CD4-positive, alpha-beta T cell (primary cell): ENCODE measurements at regions not wholly inside any gene's neighbourhood (a gene's known extent, or its start where the extent isn't known, plus 50 kb on each side); places are given as distances from the start of the nearest gene placed in this dataset.

ENCODE experiments used
- ATAC-seq: fragments of 200-7000 bp; cut with Tn5 transposase; one replicate; pipeline ENCODE4 v1.10.0; 2022; ENCODE audit warnings: mild to moderate bottlenecking; ENCODE audit not compliant: poor library complexity
- CTCF ChIA-PET: fragments of 350-600 bp; sonication (Branson Sonifier 250); formaldehyde crosslinking; loops from one replicate; lab custom pipeline; 2021; ENCODE audit warnings: antibody characterized with exemption, inconsistent platforms; lab: Charles Lee
- POLR2A ChIA-PET: fragments of 350-600 bp; sonication (Branson Sonifier 250); formaldehyde crosslinking; loops from one replicate; lab custom pipeline; 2021; ENCODE audit warnings: antibody characterized with exemption, inconsistent platforms; lab: Charles Lee
- DNase-seq, 14 experiments: peaks; one replicate each; pipeline ENCODE4 v3.0.0-alpha.2; 2013 to 2020; ENCODE audit warnings: mixed read lengths in 2 of 14
- H3K27ac ChIP-seq, 2 donors: one replicate each; pipeline versions ENCODE4 v1.5.1 to v1.7.0; 2013; ENCODE audit warnings: low read length in 2 of 2, low read depth in 1 of 2, mild to moderate bottlenecking in 1 of 2
- H3K27me3 ChIP-seq, 2 experiments: 1 replicate in 1 of 2; 2 replicates in 1 of 2; pipeline versions ENCODE4 v1.6.1 to v1.7.0; 2013; ENCODE audit warnings: low read length in 2 of 2, control low read depth in 1 of 2, mild to moderate bottlenecking in 1 of 2, moderate library complexity in 1 of 2; ENCODE audit not compliant: insufficient read depth in 2 of 2, control insufficient read depth in 1 of 2
- H3K36me3 ChIP-seq: one replicate; pipeline ENCODE4 v1.6.1; 2013; ENCODE audit warnings: low read length, control low read depth; ENCODE audit not compliant: insufficient read depth
- H3K4me1 ChIP-seq: one replicate; pipeline ENCODE4 v1.6.1; 2013; ENCODE audit warnings: low read length, control low read depth; ENCODE audit not compliant: insufficient read depth
- H3K4me3 ChIP-seq: one replicate; pipeline ENCODE4 v1.5.1; 2013; ENCODE audit warnings: mild to moderate bottlenecking, low read length, moderate library complexity
- H3K9me3 ChIP-seq, 2 experiments: 1 replicate in 1 of 2; 2 replicates in 1 of 2; pipeline versions ENCODE4 v1.6.1 to v1.7.0; 2013; ENCODE audit warnings: low read length in 2 of 2, mild to moderate bottlenecking in 2 of 2, control low read depth in 1 of 2, moderate library complexity in 1 of 2; ENCODE audit not compliant: control insufficient read depth in 1 of 2, insufficient read depth in 1 of 2
- H3K27ac Mint-ChIP-seq: one replicate; pipeline ENCODE4 v1.8.0; 2020; ENCODE audit warnings: mixed read lengths
- H3K27me3 Mint-ChIP-seq: one replicate; pipeline ENCODE4 v1.8.0; 2021; ENCODE audit warnings: mixed read lengths
- H3K36me3 Mint-ChIP-seq: one replicate; pipeline ENCODE4 v1.8.0; 2021; ENCODE audit warnings: low read depth, mixed read lengths
- H3K4me1 Mint-ChIP-seq: one replicate; pipeline ENCODE4 v1.8.0; 2021; ENCODE audit warnings: low read depth, mixed read lengths
- H3K4me3 Mint-ChIP-seq: one replicate; pipeline ENCODE4 v1.8.0; 2020; ENCODE audit warnings: mild to moderate bottlenecking, mixed read lengths
- H3K9me3 Mint-ChIP-seq: one replicate; pipeline ENCODE4 v1.8.0; 2020; ENCODE audit warnings: mixed read lengths
- intact Hi-C, 2 experiments: fragments of 100-400 bp; cut with DNase I in 1 of 2; cut with micrococcal nuclease in 1 of 2; formaldehyde crosslinking; loops; one replicate each; pipeline versions ENCODE4 v1.15.1 to v1.9.0; 2023 to 2025; cut with DNase I, micrococcal nuclease
- TF ChIP-seq, protein P1 (sequence below): fragments of 200-600 bp; IDR thresholded peaks from one replicate; pipeline ENCODE4 v1.8.0; 2022; ENCODE audit warnings: antibody characterized with exemption, mild to moderate bottlenecking

DNA sequence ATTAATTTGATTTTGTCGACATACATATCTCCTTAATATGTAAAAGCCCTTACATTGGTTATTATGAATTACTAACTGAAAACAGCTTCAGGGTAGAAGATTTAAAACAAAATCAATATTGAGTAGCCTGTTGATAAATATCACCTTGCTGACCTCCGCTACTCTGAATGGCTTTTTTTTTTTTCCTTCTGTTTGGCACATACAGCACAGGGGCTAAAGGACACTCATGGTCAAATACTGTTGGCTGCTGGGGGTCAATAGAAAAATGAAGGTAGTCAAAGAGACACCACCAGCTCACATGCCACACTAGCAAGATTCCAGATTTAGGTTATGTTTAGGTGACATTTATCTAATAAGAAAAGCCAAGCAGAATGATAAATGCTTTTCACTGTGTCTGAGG lies 1642.4 kb upstream of the SLC39A10 start:
- no peaks in the 10 kb centered on the region for H3K4me1 Mint-ChIP-seq
- POLR2A ChIA-PET = no interaction called here
- intact Hi-C loops = no loop called here
- H3K27me3 ChIP-seq = no peaks in the 10 kb centered on the region
- H3K9me3 ChIP-seq = no peaks in the 10 kb centered on the region
- H3K27ac Mint-ChIP-seq = no peak overlapping the region
- H3K9me3 Mint-ChIP-seq = peaks cover 3% of the 10 kb centered on the region
- no peak overlapping the region for H3K4me3 ChIP-seq
- TF ChIP-seq, protein P1, sequence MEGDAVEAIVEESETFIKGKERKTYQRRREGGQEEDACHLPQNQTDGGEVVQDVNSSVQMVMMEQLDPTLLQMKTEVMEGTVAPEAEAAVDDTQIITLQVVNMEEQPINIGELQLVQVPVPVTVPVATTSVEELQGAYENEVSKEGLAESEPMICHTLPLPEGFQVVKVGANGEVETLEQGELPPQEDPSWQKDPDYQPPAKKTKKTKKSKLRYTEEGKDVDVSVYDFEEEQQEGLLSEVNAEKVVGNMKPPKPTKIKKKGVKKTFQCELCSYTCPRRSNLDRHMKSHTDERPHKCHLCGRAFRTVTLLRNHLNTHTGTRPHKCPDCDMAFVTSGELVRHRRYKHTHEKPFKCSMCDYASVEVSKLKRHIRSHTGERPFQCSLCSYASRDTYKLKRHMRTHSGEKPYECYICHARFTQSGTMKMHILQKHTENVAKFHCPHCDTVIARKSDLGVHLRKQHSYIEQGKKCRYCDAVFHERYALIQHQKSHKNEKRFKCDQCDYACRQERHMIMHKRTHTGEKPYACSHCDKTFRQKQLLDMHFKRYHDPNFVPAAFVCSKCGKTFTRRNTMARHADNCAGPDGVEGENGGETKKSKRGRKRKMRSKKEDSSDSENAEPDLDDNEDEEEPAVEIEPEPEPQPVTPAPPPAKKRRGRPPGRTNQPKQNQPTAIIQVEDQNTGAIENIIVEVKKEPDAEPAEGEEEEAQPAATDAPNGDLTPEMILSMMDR = no peak
- no peak for ATAC-seq
- no peaks in the 10 kb centered on the region for H3K27me3 Mint-ChIP-seq
- H3K36me3 Mint-ChIP-seq = no peaks in the 10 kb centered on the region
- CTCF ChIA-PET = no interaction called here
- no peaks in the 10 kb centered on the region for H3K4me1 ChIP-seq
- H3K27ac ChIP-seq = no peak overlapping the region
- H3K36me3 ChIP-seq = no peaks in the 10 kb centered on the region
- H3K4me3 Mint-ChIP-seq = no peak overlapping the region
- DNase-seq = no peak

DNA sequence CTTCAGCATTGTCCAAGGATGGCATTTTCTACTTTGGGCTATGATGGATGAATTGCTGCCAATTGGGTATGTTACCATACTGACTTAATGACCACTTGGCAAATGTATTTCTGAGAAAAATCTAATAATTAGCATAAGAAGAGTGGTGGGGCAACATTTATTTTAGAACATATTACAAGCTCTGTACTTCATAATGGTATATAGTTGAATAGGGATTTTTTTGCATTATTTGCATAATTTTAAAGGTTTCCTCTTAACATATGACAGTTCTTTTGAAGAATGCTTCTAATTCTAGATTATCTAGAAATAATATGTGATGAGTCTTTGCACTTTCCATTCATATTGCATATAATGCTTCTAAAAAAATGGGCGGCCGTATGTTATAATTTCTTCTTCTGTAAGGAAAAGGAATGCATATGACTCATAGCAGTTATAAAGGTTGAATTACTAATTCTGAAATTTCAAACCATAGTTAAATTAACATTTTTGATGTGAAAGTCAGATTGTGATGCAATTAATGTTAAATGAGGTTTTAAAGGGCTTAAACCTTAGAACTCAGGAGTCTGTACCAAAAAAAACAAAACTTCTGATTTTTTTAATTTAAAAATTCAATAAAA lies 1652.3 kb upstream of the SLC39A10 start:
- ChIA-PET POLR2A (no interaction called here), CTCF (no interaction called here)
- no peaks in the 10 kb centered on the region for H3K27me3 ChIP-seq
- intact Hi-C loops = no loop called here
- H3K27me3 Mint-ChIP-seq = no peaks in the 10 kb centered on the region
- peaks cover 7% of the 10 kb centered on the region for H3K9me3 Mint-ChIP-seq
- H3K4me1 Mint-ChIP-seq = no peaks in the 10 kb centered on the region
- H3K9me3 ChIP-seq = peaks cover 5 to 11% of the 10 kb centered on the region in 2 experiments
- H3K4me1 ChIP-seq = no peaks in the 10 kb centered on the region
- TF ChIP-seq, protein P1 = no peak
- no peaks in the 10 kb centered on the region for H3K36me3 ChIP-seq
- no peak overlapping the region for H3K4me3 Mint-ChIP-seq
- no peak overlapping the region for H3K4me3 ChIP-seq
- no peak overlapping the region for H3K27ac ChIP-seq
- H3K27ac Mint-ChIP-seq = no peak overlapping the region
- no peak for DNase-seq
- H3K36me3 Mint-ChIP-seq = no peaks in the 10 kb centered on the region
- no peak for ATAC-seq

DNA sequence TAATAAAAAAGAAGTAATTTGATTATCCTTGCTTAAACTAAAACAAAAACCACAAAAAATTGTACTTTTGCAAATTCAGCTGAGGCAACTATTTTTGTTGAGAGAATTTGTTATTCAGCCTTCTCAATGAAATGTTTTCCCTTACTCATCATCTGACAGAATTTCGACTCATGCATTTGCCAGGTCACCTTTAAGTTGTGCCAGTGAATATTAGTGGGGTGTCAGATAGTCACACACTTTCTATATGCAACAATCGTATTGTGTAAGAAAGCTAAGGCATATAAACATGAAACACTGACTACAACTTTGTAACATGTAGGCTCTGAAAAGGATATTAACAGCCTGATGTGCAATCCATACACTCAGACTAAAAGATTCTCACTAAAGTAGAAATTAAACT lies 1653.1 kb upstream of the SLC39A10 start:
- ChIA-PET POLR2A (no interaction called here), CTCF (interaction anchor here (0.6 kb wide), 1 partner anchor 136 kb away, joined by 4 read pairs; no protein-coding TSS in a partner anchor)
- H3K4me1 Mint-ChIP-seq = no peaks in the 10 kb centered on the region
- H3K4me3 ChIP-seq = no peak overlapping the region
- H3K36me3 ChIP-seq = no peaks in the 10 kb centered on the region
- H3K4me1 ChIP-seq = no peaks in the 10 kb centered on the region
- no peak overlapping the region for H3K27ac Mint-ChIP-seq
- peaks cover 2 to 11% of the 10 kb centered on the region in 2 experiments for H3K9me3 ChIP-seq
- ATAC-seq (no peak), DNase-seq (no peak)
- no peaks in the 10 kb centered on the region for H3K36me3 Mint-ChIP-seq
- intact Hi-C loops = no loop called here
- no peak overlapping the region for H3K4me3 Mint-ChIP-seq
- H3K27ac ChIP-seq = no peak overlapping the region
- H3K27me3 Mint-ChIP-seq = no peaks in the 10 kb centered on the region
- no peaks in the 10 kb centered on the region for H3K27me3 ChIP-seq
- TF ChIP-seq, protein P1 = no peak
- peaks cover 3% of the 10 kb centered on the region for H3K9me3 Mint-ChIP-seq
